ENCODE measurements at regions not wholly inside any gene's neighbourhood (a gene's known extent, or its start where the extent isn't known, plus 50 kb on each side); places are given as distances from the start of the nearest gene placed in this dataset.
A peak's percentile ranks its signal among the peaks of the same experiment; 100 is the strongest.
"Not testable (repeated sequence)": the region's sequence is repeated elsewhere in the genome, so short reads cannot be mapped to it uniquely, and the experiment has no call there.

DNA sequence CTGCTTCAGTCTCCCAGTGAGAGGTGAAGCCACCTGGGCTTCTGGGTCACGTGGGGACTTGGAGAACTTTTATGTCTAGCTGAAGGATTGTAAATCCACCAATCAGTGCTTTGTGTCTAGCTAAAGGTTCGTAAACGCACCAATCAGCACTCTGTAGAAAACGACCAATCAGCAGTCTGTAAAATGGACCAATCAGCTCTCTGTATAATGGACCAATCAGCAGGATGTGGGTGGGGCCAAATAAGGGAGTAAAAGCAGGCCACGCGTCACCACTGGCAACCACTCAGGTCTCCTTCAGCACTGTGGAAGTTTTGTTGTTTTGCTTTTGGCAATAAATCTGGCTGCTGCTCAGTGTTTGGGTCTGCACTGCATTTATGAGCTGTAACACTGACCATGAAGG lies 69.1 kb upstream of the NREP start (continued):
- TF ChIP-seq, protein P1, sequence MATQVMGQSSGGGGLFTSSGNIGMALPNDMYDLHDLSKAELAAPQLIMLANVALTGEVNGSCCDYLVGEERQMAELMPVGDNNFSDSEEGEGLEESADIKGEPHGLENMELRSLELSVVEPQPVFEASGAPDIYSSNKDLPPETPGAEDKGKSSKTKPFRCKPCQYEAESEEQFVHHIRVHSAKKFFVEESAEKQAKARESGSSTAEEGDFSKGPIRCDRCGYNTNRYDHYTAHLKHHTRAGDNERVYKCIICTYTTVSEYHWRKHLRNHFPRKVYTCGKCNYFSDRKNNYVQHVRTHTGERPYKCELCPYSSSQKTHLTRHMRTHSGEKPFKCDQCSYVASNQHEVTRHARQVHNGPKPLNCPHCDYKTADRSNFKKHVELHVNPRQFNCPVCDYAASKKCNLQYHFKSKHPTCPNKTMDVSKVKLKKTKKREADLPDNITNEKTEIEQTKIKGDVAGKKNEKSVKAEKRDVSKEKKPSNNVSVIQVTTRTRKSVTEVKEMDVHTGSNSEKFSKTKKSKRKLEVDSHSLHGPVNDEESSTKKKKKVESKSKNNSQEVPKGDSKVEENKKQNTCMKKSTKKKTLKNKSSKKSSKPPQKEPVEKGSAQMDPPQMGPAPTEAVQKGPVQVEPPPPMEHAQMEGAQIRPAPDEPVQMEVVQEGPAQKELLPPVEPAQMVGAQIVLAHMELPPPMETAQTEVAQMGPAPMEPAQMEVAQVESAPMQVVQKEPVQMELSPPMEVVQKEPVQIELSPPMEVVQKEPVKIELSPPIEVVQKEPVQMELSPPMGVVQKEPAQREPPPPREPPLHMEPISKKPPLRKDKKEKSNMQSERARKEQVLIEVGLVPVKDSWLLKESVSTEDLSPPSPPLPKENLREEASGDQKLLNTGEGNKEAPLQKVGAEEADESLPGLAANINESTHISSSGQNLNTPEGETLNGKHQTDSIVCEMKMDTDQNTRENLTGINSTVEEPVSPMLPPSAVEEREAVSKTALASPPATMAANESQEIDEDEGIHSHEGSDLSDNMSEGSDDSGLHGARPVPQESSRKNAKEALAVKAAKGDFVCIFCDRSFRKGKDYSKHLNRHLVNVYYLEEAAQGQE (IDR thresholded peaks at IDR 0.05; ENCODE audit: unreplicated experiment) = no peak
- TF ChIP-seq CREB1 (CRISPR knock-in tag; IDR thresholded peaks at IDR 0.05; ENCODE audit: low read depth) = no peak

DNA sequence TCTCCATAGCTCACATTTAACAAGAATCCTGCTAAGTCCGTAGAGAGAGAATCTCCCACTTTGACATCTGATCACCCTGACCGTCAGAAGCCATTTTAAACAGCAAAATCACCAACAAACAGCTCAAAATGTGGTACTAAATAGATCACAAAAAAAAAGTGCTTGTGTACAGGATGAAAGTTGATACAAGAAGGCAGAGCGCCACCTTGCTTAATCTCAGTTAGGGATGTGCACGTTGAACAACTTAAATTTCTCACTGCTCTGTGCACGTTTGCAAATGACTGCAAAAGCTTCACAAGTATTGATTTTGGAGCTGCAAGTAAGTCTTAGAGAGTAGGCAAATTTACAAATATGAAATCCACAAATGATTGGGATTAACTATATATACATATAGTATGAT lies 63.1 kb upstream of the NREP start:
- no peaks in the 10 kb centered on the region for H4K20me1 ChIP-seq (replicated peaks; ENCODE audit: insufficient read depth)
- H3K79me2 ChIP-seq (replicated peaks; ENCODE audit: insufficient read depth) = no peaks in the 10 kb centered on the region
- H3K4me3 ChIP-seq = no peak overlapping the region
- no peaks in the 10 kb centered on the region for H3K4me1 Mint-ChIP-seq
- no peaks in the 10 kb centered on the region for H3K27me3 Mint-ChIP-seq (ENCODE audit: insufficient read depth, low read depth, poor library complexity)
- H3K27me3 ChIP-seq (ENCODE audit: insufficient read depth) = no peaks in the 10 kb centered on the region
- H3K27ac Mint-ChIP-seq = no peak overlapping the region
- no peaks in the 10 kb centered on the region for H3K9me2 ChIP-seq (ENCODE audit: insufficient read depth)
- no peaks in the 10 kb centered on the region for H3K36me3 ChIP-seq (ENCODE audit: insufficient read depth)
- H3K4me3 Mint-ChIP-seq = no peak overlapping the region
- no peak for DNase-seq (ENCODE audit: low spot score)
- no peaks in the 10 kb centered on the region for H3F3A ChIP-seq (replicated peaks; ENCODE audit: low read depth)
- no peaks in the 10 kb centered on the region for H3K4me1 ChIP-seq (ENCODE audit: insufficient read depth)
- peaks cover 10% of the 10 kb centered on the region; the same call in 2 of the 3 replicates for H3K36me3 Mint-ChIP-seq (ENCODE audit: low read depth)
- TF ChIP-seq, protein P2, sequence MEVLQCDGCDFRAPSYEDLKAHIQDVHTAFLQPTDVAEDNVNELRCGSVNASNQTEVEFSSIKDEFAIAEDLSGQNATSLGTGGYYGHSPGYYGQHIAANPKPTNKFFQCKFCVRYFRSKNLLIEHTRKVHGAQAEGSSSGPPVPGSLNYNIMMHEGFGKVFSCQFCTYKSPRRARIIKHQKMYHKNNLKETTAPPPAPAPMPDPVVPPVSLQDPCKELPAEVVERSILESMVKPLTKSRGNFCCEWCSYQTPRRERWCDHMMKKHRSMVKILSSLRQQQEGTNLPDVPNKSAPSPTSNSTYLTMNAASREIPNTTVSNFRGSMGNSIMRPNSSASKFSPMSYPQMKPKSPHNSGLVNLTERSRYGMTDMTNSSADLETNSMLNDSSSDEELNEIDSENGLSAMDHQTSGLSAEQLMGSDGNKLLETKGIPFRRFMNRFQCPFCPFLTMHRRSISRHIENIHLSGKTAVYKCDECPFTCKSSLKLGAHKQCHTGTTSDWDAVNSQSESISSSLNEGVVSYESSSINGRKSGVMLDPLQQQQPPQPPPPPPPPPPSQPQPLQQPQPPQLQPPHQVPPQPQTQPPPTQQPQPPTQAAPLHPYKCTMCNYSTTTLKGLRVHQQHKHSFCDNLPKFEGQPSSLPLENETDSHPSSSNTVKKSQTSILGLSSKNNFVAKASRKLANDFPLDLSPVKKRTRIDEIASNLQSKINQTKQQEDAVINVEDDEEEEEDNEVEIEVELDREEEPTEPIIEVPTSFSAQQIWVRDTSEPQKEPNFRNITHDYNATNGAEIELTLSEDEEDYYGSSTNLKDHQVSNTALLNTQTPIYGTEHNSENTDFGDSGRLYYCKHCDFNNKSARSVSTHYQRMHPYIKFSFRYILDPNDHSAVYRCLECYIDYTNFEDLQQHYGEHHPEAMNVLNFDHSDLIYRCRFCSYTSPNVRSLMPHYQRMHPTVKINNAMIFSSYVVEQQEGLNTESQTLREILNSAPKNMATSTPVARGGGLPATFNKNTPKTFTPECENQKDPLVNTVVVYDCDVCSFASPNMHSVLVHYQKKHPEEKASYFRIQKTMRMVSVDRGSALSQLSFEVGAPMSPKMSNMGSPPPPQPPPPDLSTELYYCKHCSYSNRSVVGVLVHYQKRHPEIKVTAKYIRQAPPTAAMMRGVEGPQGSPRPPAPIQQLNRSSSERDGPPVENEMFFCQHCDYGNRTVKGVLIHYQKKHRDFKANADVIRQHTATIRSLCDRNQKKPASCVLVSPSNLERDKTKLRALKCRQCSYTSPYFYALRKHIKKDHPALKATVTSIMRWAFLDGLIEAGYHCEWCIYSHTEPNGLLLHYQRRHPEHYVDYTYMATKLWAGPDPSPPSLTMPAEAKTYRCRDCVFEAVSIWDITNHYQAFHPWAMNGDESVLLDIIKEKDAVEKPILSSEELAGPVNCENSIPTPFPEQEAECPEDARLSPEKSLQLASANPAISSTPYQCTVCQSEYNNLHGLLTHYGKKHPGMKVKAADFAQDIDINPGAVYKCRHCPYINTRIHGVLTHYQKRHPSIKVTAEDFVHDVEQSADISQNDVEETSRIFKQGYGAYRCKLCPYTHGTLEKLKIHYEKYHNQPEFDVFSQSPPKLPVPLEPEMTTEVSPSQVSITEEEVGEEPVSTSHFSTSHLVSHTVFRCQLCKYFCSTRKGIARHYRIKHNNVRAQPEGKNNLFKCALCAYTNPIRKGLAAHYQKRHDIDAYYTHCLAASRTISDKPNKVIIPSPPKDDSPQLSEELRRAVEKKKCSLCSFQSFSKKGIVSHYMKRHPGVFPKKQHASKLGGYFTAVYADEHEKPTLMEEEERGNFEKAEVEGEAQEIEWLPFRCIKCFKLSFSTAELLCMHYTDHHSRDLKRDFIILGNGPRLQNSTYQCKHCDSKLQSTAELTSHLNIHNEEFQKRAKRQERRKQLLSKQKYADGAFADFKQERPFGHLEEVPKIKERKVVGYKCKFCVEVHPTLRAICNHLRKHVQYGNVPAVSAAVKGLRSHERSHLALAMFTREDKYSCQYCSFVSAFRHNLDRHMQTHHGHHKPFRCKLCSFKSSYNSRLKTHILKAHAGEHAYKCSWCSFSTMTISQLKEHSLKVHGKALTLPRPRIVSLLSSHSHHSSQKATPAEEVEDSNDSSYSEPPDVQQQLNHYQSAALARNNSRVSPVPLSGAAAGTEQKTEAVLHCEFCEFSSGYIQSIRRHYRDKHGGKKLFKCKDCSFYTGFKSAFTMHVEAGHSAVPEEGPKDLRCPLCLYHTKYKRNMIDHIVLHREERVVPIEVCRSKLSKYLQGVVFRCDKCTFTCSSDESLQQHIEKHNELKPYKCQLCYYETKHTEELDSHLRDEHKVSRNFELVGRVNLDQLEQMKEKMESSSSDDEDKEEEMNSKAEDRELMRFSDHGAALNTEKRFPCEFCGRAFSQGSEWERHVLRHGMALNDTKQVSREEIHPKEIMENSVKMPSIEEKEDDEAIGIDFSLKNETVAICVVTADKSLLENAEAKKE (CRISPR knock-in tag; IDR thresholded peaks at IDR 0.05) = no peak
- TF ChIP-seq NANOG (IDR thresholded peaks at IDR 0.05; ENCODE audit: borderline replicate concordance) = no peak
- no peak for TF ChIP-seq JUNB (IDR thresholded peaks at IDR 0.05; ENCODE audit: unreplicated experiment)
- TF ChIP-seq CREB1 (CRISPR knock-in tag; IDR thresholded peaks at IDR 0.05; ENCODE audit: low read depth) = no peak
- TF ChIP-seq, protein P3, sequence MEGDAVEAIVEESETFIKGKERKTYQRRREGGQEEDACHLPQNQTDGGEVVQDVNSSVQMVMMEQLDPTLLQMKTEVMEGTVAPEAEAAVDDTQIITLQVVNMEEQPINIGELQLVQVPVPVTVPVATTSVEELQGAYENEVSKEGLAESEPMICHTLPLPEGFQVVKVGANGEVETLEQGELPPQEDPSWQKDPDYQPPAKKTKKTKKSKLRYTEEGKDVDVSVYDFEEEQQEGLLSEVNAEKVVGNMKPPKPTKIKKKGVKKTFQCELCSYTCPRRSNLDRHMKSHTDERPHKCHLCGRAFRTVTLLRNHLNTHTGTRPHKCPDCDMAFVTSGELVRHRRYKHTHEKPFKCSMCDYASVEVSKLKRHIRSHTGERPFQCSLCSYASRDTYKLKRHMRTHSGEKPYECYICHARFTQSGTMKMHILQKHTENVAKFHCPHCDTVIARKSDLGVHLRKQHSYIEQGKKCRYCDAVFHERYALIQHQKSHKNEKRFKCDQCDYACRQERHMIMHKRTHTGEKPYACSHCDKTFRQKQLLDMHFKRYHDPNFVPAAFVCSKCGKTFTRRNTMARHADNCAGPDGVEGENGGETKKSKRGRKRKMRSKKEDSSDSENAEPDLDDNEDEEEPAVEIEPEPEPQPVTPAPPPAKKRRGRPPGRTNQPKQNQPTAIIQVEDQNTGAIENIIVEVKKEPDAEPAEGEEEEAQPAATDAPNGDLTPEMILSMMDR (conservative IDR thresholded peaks at IDR 0.05; ENCODE audit: low read depth in 2 of 2) = peak; percentile 16 to 55; a peak in 3 of 4 replicates
- no peak overlapping the region for H3K27ac ChIP-seq (ENCODE audit: low read depth)
- no peak overlapping the region for H3K4me2 ChIP-seq
- H3K9me3 Mint-ChIP-seq = peaks cover 15% of the 10 kb centered on the region
- ATAC-seq = no peak
- no peak overlapping the region for H2AFZ ChIP-seq

DNA sequence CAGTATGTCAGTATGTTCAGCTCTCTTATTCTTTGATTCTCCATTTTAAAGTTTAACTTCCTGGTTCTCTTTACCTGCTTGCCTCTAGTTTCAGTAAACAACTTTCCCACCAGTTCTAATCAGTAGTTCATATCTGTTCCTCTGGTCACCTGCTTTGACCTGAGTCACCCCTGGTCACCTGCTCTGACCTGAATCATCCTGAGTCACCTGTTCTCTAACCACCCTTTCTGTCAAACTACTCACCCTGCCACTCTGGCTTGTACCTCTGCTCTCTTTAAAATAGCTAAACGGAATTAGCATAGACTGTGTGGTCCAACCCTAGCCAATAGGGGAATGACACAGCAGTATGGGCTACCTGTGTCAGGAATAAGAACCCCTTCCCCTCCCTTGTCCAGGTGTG lies 62.0 kb upstream of the NREP start:
- not testable (repeated sequence) for H3K27me3 Mint-ChIP-seq (ENCODE audit: insufficient read depth, low read depth, poor library complexity); H3K9me2 ChIP-seq (ENCODE audit: insufficient read depth); H3K4me3 ChIP-seq; H3K27ac Mint-ChIP-seq; H4K20me1 ChIP-seq (replicated peaks; ENCODE audit: insufficient read depth); H3K4me3 Mint-ChIP-seq; ATAC-seq; H3K79me2 ChIP-seq (replicated peaks; ENCODE audit: insufficient read depth); H3K27me3 ChIP-seq (ENCODE audit: insufficient read depth); H3K4me1 Mint-ChIP-seq; H3K4me2 ChIP-seq; H3F3A ChIP-seq (replicated peaks; ENCODE audit: low read depth); DNase-seq (ENCODE audit: low spot score); H3K4me1 ChIP-seq (ENCODE audit: insufficient read depth); H3K36me3 ChIP-seq (ENCODE audit: insufficient read depth); H2AFZ ChIP-seq; H3K36me3 Mint-ChIP-seq (ENCODE audit: low read depth); H3K27ac ChIP-seq (ENCODE audit: low read depth)
- peaks cover 15% of the 10 kb centered on the region for H3K9me3 Mint-ChIP-seq

Measured in GM23338 (cell line).